ENCODE measurements at regions not wholly inside any gene's neighbourhood (a gene's known extent, or its start where the extent isn't known, plus 50 kb on each side); places are given as distances from the start of the nearest gene placed in this dataset.

GRCh38 chr2:212770240-212770639, 231.6 kb upstream of the ERBB4 start:
- CTCF ChIA-PET = no interaction called here
- POLR2A ChIA-PET = no interaction called here
- H3K4me1 ChIP-seq (ENCODE audit: control insufficient read depth, insufficient read depth, low read length) = peaks cover 7% of the 10 kb centered on the region
- H3K4me3 ChIP-seq (ENCODE audit: low read depth, low read length) = no peak overlapping the region
- no peaks in the 10 kb centered on the region for H3K36me3 ChIP-seq (ENCODE audit: control insufficient read depth in 2 of 2, insufficient read depth in 1 of 2, low read length in 2 of 2)
- no peaks in the 10 kb centered on the region for H3K9me3 ChIP-seq (ENCODE audit: control insufficient read depth, insufficient read depth, low read depth, low read length)
- H3K27ac ChIP-seq (ENCODE audit: extremely low read depth, low read depth, low read length) = no peak overlapping the region
- TF ChIP-seq YY1 (tag by site-specific recombination; IDR thresholded peaks at IDR 0.05) (no peak), WT1 (tag by site-specific recombination; IDR thresholded peaks at IDR 0.05) (no peak), MEIS1 (CRISPR knock-in tag; IDR thresholded peaks at IDR 0.05; ENCODE audit: borderline replicate concordance) (no peak)

- POLR2A ChIA-PET = no interaction called here
- peak; percentile 93 for TF ChIP-seq WT1 (tag by site-specific recombination; IDR thresholded peaks at IDR 0.05)
- TF ChIP-seq KLF10 (tag by site-specific recombination; IDR thresholded peaks at IDR 0.05) = peak; percentile 78
- TF ChIP-seq ZNF350 (tag by site-specific recombination; IDR thresholded peaks at IDR 0.05) = 0 out of 2 replicates have a peak, but pooled peaks have one; percentile 68
- no peak for TF ChIP-seq ZNF302 (tag by site-specific recombination; IDR thresholded peaks at IDR 0.05; ENCODE audit: low read depth)
- TF ChIP-seq YY1 (tag by site-specific recombination; IDR thresholded peaks at IDR 0.05) = peak; percentile 40; the same call in 1 of the 2 replicates
- TF ChIP-seq ZNF19 (tag by site-specific recombination; IDR thresholded peaks at IDR 0.05; ENCODE audit: low read depth) = 0 out of 2 replicates have a peak, but pooled peaks have one; percentile 66
- no peak for TF ChIP-seq ZNF610 (tag by site-specific recombination; IDR thresholded peaks at IDR 0.05; ENCODE audit: borderline replicate concordance)
- TF ChIP-seq SCRT1 (tag by site-specific recombination; IDR thresholded peaks at IDR 0.05; ENCODE audit: borderline replicate concordance) = peak; percentile 26; the same call in 1 of the 2 replicates
- TF ChIP-seq BCL11A (tag by site-specific recombination; IDR thresholded peaks at IDR 0.05; ENCODE audit: low read depth) = peak; percentile 52; the same call in 1 of the 2 replicates
- TF ChIP-seq ZNF366 (tag by site-specific recombination; conservative IDR thresholded peaks at IDR 0.05) = peak; percentile 88
- no peak for TF ChIP-seq ZNF138 (tag by site-specific recombination; IDR thresholded peaks at IDR 0.05; ENCODE audit: borderline replicate concordance)
- TF ChIP-seq OSR2 (tag by site-specific recombination; IDR thresholded peaks at IDR 0.05) = peak; percentile 97
- TF ChIP-seq ZNF843 (tag by site-specific recombination; IDR thresholded peaks at IDR 0.05) = peak; percentile 95
- TF ChIP-seq ZNF335 (tag by site-specific recombination; conservative IDR thresholded peaks at IDR 0.05) = no peak
- TF ChIP-seq FEZF1 (tag by site-specific recombination; IDR thresholded peaks at IDR 0.05) = peak; percentile 95
- TF ChIP-seq GLIS1 (tag by site-specific recombination; IDR thresholded peaks at IDR 0.05) = peak; percentile 21; the same call in 1 of the 2 replicates
- TF ChIP-seq BCL6B (tag by site-specific recombination; IDR thresholded peaks at IDR 0.05) = peak; percentile 63
- no peak for TF ChIP-seq ZNF26 (tag by site-specific recombination; IDR thresholded peaks at IDR 0.05)
- peak; percentile 81; the same call in 1 of the 2 replicates for TF ChIP-seq GLI2 (tag by site-specific recombination; IDR thresholded peaks at IDR 0.05; ENCODE audit: borderline replicate concordance, low read depth)
- TF ChIP-seq PRDM4 (tag by site-specific recombination; IDR thresholded peaks at IDR 0.05) = peak; percentile 64; the same call in 1 of the 2 replicates
- TF ChIP-seq TRIM28 (IDR thresholded peaks at IDR 0.05; ENCODE audit: borderline replicate concordance, low read length) = peak; percentile 36; the same call in 1 of the 2 replicates
- peak; percentile 71; the same call in 1 of the 2 replicates for TF ChIP-seq HIC1 (tag by site-specific recombination; IDR thresholded peaks at IDR 0.05)
- 0 out of 2 replicates have a peak, but pooled peaks have one; percentile 17 for TF ChIP-seq BCL11B (tag by site-specific recombination; IDR thresholded peaks at IDR 0.05; ENCODE audit: low read depth)
- no peak for TF ChIP-seq MYNN (tag by site-specific recombination; IDR thresholded peaks at IDR 0.05; ENCODE audit: borderline replicate concordance)
- peak; percentile 80 for TF ChIP-seq TCF7L2 (IDR thresholded peaks at IDR 0.05; ENCODE audit: borderline replicate concordance, low read depth, low read length)
- peak; percentile 83 for TF ChIP-seq OVOL3 (tag by site-specific recombination; IDR thresholded peaks at IDR 0.05)
- 0 out of 2 replicates have a peak, but pooled peaks have one; percentile 16 for TF ChIP-seq ZNF10 (tag by site-specific recombination; IDR thresholded peaks at IDR 0.05)
These were observed 228.3 kb upstream of the ERBB4 start for GRCh38 chr2:212766921-212767320.

More at GRCh38 chr2:212766921-212767320, 228.3 kb upstream of the ERBB4 start:
- no peak overlapping the region for H3K27ac ChIP-seq (ENCODE audit: extremely low read depth, low read depth, low read length)
- no peaks in the 10 kb centered on the region for H3K36me3 ChIP-seq (ENCODE audit: control insufficient read depth in 2 of 2, insufficient read depth in 1 of 2, low read length in 2 of 2)
- H3K9me3 ChIP-seq (ENCODE audit: control insufficient read depth, insufficient read depth, low read depth, low read length) = no peaks in the 10 kb centered on the region
- H3K4me3 ChIP-seq (ENCODE audit: low read depth, low read length) = no peak overlapping the region
- H3K4me1 ChIP-seq (ENCODE audit: control insufficient read depth, insufficient read depth, low read length) = peaks cover 7% of the 10 kb centered on the region
- CTCF ChIA-PET = interaction anchor here (1.2 kb wide), 1 partner anchor 80 kb away, joined by 3 read pairs; no protein-coding TSS in a partner anchor

Data from HEK293 (cell line).